ENCODE measurements at regions not wholly inside any gene's neighbourhood (a gene's known extent, or its start where the extent isn't known, plus 50 kb on each side); places are given as distances from the start of the nearest gene placed in this dataset.

DNA sequence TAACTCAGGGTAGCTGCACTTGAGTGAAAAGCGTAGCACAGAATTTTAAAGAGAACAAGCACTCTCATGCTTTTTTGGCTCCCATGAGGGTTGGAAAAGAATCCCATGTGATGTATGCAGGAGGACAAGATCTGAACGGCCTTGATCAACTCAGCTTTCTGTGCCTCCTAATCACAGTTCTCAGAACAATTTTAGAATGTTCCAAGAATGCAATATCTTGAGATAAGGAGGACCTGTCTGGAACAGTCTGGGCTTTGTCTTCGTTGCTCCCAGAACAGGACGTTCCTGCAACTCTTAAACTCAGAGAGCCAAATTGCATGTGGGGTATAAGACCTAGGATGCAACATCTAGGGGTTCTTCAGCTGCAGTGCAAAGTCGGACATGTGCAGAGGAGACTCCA, 582.7 kb downstream of the RERGL start:
- no peak for TF ChIP-seq POLR2A (IDR thresholded peaks at IDR 0.05)
- no peak for TF ChIP-seq CTCF (IDR thresholded peaks at IDR 0.05)
